ENCODE measurements at regions not wholly inside any gene's neighbourhood (a gene's known extent, or its start where the extent isn't known, plus 50 kb on each side); places are given as distances from the start of the nearest gene placed in this dataset.

GRCh38 chr20:11153819-11154218 lies 480.0 kb upstream of the JAG1 start:
- TF ChIP-seq, protein P1, sequence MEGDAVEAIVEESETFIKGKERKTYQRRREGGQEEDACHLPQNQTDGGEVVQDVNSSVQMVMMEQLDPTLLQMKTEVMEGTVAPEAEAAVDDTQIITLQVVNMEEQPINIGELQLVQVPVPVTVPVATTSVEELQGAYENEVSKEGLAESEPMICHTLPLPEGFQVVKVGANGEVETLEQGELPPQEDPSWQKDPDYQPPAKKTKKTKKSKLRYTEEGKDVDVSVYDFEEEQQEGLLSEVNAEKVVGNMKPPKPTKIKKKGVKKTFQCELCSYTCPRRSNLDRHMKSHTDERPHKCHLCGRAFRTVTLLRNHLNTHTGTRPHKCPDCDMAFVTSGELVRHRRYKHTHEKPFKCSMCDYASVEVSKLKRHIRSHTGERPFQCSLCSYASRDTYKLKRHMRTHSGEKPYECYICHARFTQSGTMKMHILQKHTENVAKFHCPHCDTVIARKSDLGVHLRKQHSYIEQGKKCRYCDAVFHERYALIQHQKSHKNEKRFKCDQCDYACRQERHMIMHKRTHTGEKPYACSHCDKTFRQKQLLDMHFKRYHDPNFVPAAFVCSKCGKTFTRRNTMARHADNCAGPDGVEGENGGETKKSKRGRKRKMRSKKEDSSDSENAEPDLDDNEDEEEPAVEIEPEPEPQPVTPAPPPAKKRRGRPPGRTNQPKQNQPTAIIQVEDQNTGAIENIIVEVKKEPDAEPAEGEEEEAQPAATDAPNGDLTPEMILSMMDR (IDR thresholded peaks at IDR 0.05): no peak
- no peak for TF ChIP-seq POLR2A (IDR thresholded peaks at IDR 0.05)
